Activated CD4-positive, alpha-beta T cell treated with anti-CD3 and anti-CD28 coated beads for 36 hours (primary cell): ENCODE measurements at regions not wholly inside any gene's neighbourhood (a gene's known extent, or its start where the extent isn't known, plus 50 kb on each side); places are given as distances from the start of the nearest gene placed in this dataset.
A peak's percentile ranks its signal among the peaks of the same experiment; 100 is the strongest.
"Not testable (repeated sequence)": the region's sequence is repeated elsewhere in the genome, so short reads cannot be mapped to it uniquely, and the experiment has no call there.

ENCODE experiments used
- ATAC-seq: fragments of 200-7000 bp; cut with Tn5 transposase; one replicate; pipeline ENCODE4 v1.10.0; 2021; ENCODE audit warnings: mild to moderate bottlenecking, moderate library complexity
- CTCF ChIA-PET: fragments of 350-600 bp; sonication (Branson Sonifier 250); formaldehyde crosslinking; loops from one replicate; lab custom pipeline; 2021; ENCODE audit warnings: antibody characterized with exemption; lab: Charles Lee
- POLR2A ChIA-PET: fragments of 350-600 bp; sonication (Branson Sonifier 250); formaldehyde crosslinking; loops from one replicate; lab custom pipeline; 2021; ENCODE audit warnings: antibody characterized with exemption, inconsistent platforms; lab: Charles Lee
- DNase-seq: peaks from one replicate; pipeline ENCODE4 v3.0.0-alpha.2; 2020
- H3K27ac Mint-ChIP-seq: one replicate; pipeline ENCODE4 v1.8.0; 2021; ENCODE audit warnings: mixed read lengths
- H3K27me3 Mint-ChIP-seq: one replicate; pipeline ENCODE4 v1.8.0; 2021; ENCODE audit warnings: mixed read lengths
- H3K36me3 Mint-ChIP-seq: one replicate; pipeline ENCODE4 v1.8.0; 2021; ENCODE audit warnings: low read depth, mixed read lengths
- H3K4me1 Mint-ChIP-seq: one replicate; pipeline ENCODE4 v1.8.0; 2021; ENCODE audit warnings: mixed read lengths
- H3K4me3 Mint-ChIP-seq: one replicate; pipeline ENCODE4 v1.8.0; 2021; ENCODE audit warnings: mild to moderate bottlenecking, moderate library complexity, mixed read lengths
- H3K9me3 Mint-ChIP-seq: one replicate; pipeline ENCODE4 v1.8.0; 2021; ENCODE audit warnings: low read depth, mixed read lengths
- intact Hi-C, 2 experiments: fragments of 100-400 bp; cut with DNase I in 1 of 2; cut with micrococcal nuclease in 1 of 2; formaldehyde crosslinking; loops; one replicate each; pipeline versions ENCODE4 v1.14.2 to v1.15.1; 2022 to 2024; cut with DNase I, micrococcal nuclease

DNA sequence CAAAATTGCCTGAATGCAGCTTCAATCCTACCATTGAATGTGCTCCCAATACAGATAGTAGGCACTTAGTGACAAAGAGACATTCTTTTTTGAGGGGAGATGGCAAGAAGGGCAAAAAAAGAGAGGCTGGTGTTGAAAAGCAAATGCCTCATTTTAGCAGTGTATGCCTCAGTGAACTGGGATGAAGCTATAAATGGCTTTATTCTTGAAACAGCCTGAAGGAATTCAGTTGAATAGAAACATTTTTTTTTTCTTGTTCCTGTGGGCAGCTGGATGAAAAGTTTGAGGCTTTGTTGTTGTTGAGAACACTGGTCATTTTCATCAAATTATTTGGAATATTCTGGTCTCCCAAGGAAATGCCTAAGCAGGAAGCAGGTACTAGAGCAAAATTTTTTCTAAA lies 228.9 kb downstream of the RNF144A start:
- ATAC-seq (no peak), DNase-seq (no peak)
- Mint-ChIP-seq H3K4me3 (no peak overlapping the region), H3K4me1 (no peaks in the 10 kb centered on the region), H3K9me3 (peaks cover 14% of the 10 kb centered on the region), H3K27me3 (no peaks in the 10 kb centered on the region), H3K36me3 (peaks cover 12% of the 10 kb centered on the region), H3K27ac (no peak overlapping the region)
- CTCF ChIA-PET: no interaction called here
- POLR2A ChIA-PET: no interaction called here
- intact Hi-C loops: no loop called here

DNA sequence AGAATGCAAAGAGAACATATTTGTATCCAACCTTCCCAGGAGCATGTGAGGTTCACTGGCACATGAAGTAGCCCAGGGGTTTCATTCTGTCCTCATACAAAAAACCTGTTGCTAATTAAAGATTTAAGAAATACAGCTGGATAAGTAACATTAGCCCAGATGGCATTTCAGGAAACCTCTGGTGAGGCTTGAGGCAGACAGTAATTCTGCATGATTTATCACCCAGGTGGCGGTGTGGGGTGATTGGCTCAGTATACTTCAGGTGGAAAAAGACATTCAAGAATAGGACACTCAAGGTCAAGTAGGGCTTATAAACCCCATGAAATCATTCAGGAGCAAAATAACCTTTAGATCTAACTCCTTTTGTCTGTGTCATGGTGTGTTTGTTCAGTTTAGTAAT lies 237.4 kb downstream of the RNF144A start:
- Mint-ChIP-seq H3K36me3 (peaks cover 2% of the 10 kb centered on the region), H3K9me3 (peaks cover 20% of the 10 kb centered on the region), H3K27me3 (no peaks in the 10 kb centered on the region), H3K4me3 (no peak overlapping the region), H3K4me1 (no peaks in the 10 kb centered on the region), H3K27ac (no peak overlapping the region)
- ChIA-PET POLR2A (no interaction called here), CTCF (interaction anchor here (0.6 kb wide), 2 partner anchors 41 to 708 kb away, joined by 3 read pairs; no protein-coding TSS in a partner anchor)
- ATAC-seq (no peak), DNase-seq (no peak)
- intact Hi-C loops: no loop called here

DNA sequence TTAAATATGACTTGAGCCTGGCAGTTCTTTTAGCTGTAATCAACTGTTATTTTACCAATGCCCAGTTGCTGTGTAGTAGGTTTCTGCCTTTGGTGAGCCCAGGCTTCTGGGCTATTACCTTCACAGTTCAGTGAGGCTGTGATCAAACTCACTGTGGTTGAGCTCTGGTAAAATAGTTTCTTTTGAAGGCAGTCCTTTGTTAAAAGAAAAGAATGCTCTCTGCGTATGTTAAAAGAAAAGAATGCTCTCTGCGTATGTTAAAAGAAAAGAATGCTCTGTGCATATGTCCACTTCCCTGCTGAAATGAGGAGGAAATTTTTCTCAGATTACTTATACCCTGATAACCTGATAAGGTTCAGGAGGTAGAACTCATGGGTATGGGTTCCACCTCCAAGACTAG lies 244.3 kb downstream of the RNF144A start:
- CTCF ChIA-PET: interaction anchor here (0.6 kb wide), 1 partner anchor 1790 kb away, joined by 3 read pairs; no protein-coding TSS in a partner anchor
- no peaks in the 10 kb centered on the region for H3K36me3 Mint-ChIP-seq
- POLR2A ChIA-PET: no interaction called here
- H3K9me3 Mint-ChIP-seq: no peaks in the 10 kb centered on the region
- DNase-seq (no peak), ATAC-seq (no peak)
- intact Hi-C loops: no loop called here
- no peaks in the 10 kb centered on the region for H3K27me3 Mint-ChIP-seq
- no peak overlapping the region for H3K27ac Mint-ChIP-seq
- no peaks in the 10 kb centered on the region for H3K4me1 Mint-ChIP-seq
- H3K4me3 Mint-ChIP-seq: no peak overlapping the region

DNA sequence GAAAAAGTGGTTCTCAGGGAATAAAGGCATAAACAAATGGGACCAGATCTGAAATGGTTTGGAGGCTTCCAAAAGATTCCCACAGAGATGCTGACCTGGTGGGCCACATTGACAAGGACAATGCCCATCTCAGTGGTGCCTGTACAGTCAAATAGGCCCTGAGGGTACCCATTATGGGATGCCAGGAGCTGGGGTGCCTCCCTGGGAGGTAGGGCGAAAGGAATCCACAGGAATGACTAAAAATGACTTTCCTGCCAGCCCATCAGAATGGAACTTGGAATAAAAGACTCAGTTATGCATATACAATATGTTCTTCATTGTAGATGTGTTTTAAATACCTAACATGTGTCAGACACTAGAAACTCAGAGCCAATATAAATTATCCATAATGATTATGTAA lies 248.5 kb downstream of the RNF144A start:
- H3K27me3 Mint-ChIP-seq: no peaks in the 10 kb centered on the region
- ATAC-seq (no peak), DNase-seq (no peak)
- H3K4me3 Mint-ChIP-seq: no peak overlapping the region
- POLR2A ChIA-PET: no interaction called here
- no peaks in the 10 kb centered on the region for H3K4me1 Mint-ChIP-seq
- intact Hi-C loops: no loop called here
- CTCF ChIA-PET: no interaction called here
- H3K27ac Mint-ChIP-seq: no peak overlapping the region
- no peaks in the 10 kb centered on the region for H3K36me3 Mint-ChIP-seq
- H3K9me3 Mint-ChIP-seq: no peaks in the 10 kb centered on the region

DNA sequence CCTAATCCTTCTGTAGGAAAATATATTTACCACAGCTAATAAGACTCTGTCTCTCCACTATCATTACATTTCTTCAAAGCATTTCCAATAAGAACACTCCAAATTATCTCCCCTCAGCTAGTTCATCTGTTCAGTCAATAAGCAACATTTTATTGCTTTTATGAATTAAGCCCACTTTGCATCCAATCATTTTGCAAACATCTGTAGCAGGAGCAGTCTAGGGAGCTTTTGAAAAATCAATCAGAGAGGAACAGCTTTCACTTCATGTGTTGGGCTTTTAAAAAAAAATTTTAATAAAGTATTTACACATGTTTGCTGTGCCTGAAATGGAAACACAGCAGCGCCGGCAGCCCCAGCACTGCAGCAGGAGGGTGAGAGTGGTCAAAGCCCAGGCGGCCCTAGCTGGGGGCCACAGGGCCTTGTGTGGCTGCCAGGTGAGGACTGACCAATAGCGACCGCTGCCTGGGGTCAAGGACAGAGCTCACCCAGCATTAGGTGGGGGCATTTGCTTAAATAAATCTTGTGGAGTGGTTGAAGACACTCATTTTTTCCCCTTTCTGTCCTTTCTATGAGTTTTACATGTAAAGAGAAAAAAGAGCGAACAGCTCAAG lies 250.7 kb downstream of the RNF144A start:
- POLR2A ChIA-PET: no interaction called here
- H3K27me3 Mint-ChIP-seq: no peaks in the 10 kb centered on the region
- H3K9me3 Mint-ChIP-seq: no peaks in the 10 kb centered on the region
- intact Hi-C loops: no loop called here
- no peak overlapping the region for H3K27ac Mint-ChIP-seq
- CTCF ChIA-PET: interaction anchor here (0.6 kb wide), 1 partner anchor 1578 kb away, joined by 3 read pairs; no protein-coding TSS in a partner anchor
- ATAC-seq: no peak
- H3K4me1 Mint-ChIP-seq: no peaks in the 10 kb centered on the region
- no peaks in the 10 kb centered on the region for H3K36me3 Mint-ChIP-seq
- H3K4me3 Mint-ChIP-seq: no peak overlapping the region
- DNase-seq: no peak

DNA sequence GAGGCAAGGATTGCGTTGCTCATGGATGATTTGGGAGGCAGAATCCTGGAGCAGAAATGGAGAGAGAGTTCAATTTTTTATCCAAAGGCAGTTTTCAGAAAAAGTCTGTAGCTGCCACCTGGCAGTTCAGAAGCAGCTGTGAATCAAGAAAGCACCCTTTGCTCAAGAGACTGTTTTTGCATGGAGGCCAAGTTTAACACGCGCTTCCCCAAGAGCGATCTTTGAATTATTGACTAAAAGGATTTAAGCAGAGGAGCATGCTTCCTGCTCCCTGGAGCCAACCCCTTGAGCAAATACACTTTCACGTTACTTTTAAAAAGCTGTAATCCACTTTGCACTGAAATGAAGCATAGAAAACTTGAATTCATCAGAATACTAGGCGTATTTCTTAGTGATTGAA lies 252.4 kb downstream of the RNF144A start:
- H3K36me3 Mint-ChIP-seq: no peaks in the 10 kb centered on the region
- CTCF ChIA-PET: no interaction called here
- no peak for ATAC-seq
- intact Hi-C loops: no loop called here
- H3K9me3 Mint-ChIP-seq: no peaks in the 10 kb centered on the region
- H3K27me3 Mint-ChIP-seq: no peaks in the 10 kb centered on the region
- H3K4me1 Mint-ChIP-seq: no peaks in the 10 kb centered on the region
- POLR2A ChIA-PET: no interaction called here
- no peak for DNase-seq
- H3K27ac Mint-ChIP-seq: no peak overlapping the region
- H3K4me3 Mint-ChIP-seq: no peak overlapping the region

DNA sequence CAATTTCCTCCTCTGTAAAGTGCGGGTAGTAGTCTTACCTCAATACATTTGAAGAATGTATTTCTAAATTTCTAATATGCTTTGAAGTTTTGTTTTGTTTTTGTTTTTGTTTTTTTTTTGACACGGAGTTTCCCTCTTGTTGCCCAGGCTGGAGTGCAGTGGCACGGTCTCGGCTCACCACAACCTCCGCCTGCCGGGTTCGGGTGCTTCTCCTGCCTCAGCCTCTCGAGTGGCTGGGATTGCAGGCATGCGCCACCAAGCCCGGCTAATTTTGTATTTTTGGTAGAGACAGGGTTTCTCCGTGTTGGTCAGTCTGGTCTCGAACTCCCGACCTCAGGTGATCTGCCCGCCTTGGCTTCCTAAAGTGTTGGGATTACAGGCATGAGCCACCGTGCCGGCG lies 261.8 kb downstream of the RNF144A start:
- ATAC-seq, intact Hi-C loops, CTCF ChIA-PET, H3K27me3 Mint-ChIP-seq, H3K36me3 Mint-ChIP-seq, DNase-seq, H3K4me3 Mint-ChIP-seq, H3K9me3 Mint-ChIP-seq, H3K4me1 Mint-ChIP-seq, H3K27ac Mint-ChIP-seq, POLR2A ChIA-PET: not testable (repeated sequence)

DNA sequence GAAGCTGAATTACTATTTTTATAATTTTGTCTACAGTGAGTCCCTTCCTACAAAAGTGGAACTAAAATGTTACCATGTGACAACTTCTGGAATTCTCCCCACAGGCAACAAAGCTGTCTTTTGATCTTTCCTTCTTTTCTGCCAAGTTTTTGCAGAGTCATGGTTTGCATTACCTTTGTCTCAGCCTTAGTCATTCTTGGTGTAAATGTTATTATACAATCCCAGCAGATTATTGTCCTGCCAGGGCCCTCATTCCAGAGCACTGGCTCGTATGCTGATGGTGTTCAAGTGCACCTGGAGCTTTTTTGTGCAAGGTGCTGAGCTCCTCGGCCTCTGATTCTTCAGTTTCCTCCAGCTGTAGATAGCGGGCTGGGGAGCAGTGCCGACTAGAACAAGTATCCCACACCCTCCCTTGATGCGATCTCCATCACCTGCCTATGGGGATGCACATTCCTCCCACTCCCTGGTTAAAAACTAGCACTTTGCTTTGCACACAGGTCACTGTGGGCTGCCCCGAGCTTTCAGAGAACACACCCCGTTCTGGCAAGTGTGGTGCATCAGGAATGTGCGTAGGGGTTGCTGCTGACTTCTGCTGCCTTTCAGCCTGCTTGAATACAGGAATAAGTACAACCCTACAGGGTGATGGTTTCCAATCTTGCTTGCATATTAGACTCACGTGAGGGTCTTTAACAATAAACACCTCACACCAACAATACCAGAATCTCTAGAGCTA lies 263.6 kb downstream of the RNF144A start:
- H3K27me3 Mint-ChIP-seq: no peaks in the 10 kb centered on the region
- no peaks in the 10 kb centered on the region for H3K36me3 Mint-ChIP-seq
- CTCF ChIA-PET: interaction anchor here (0.7 kb wide), 1 partner anchor 1683 kb away, joined by 3 read pairs; no protein-coding TSS in a partner anchor
- H3K4me1 Mint-ChIP-seq: no peaks in the 10 kb centered on the region
- H3K9me3 Mint-ChIP-seq: no peaks in the 10 kb centered on the region
- intact Hi-C loops: no loop called here
- no peak overlapping the region for H3K27ac Mint-ChIP-seq
- POLR2A ChIA-PET: no interaction called here
- H3K4me3 Mint-ChIP-seq: no peak overlapping the region
- ATAC-seq (no peak), DNase-seq (no peak)

DNA sequence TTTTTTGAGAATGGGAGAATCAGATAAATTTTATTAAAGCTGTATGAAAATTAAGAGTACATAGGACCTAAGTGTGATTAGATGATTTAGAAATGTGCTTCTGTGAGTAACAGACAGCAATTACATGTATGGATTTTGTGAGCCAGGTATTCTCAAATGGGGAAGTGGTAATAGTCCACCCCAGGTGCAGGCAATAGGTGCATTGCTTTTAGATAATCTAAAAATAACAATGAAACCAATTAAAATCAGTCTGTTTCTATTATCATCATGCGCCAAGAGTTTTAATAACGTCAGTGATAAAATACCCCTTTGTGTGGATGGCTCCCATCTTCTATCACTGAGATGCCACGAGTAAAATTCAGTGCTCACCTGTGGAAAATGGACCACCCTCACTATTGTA lies 265.3 kb downstream of the RNF144A start:
- Mint-ChIP-seq H3K36me3 (no peaks in the 10 kb centered on the region), H3K4me3 (no peak overlapping the region), H3K9me3 (no peaks in the 10 kb centered on the region), H3K4me1 (no peaks in the 10 kb centered on the region), H3K27me3 (no peaks in the 10 kb centered on the region), H3K27ac (no peak overlapping the region)
- CTCF ChIA-PET: interaction anchor here (0.7 to 1.3 kb wide), 2 partner anchors 9 to 30 kb away, joined by 3 to 4 read pairs; no protein-coding TSS in a partner anchor
- DNase-seq (no peak), ATAC-seq (no peak)
- intact Hi-C loops: no loop called here
- POLR2A ChIA-PET: no interaction called here

DNA sequence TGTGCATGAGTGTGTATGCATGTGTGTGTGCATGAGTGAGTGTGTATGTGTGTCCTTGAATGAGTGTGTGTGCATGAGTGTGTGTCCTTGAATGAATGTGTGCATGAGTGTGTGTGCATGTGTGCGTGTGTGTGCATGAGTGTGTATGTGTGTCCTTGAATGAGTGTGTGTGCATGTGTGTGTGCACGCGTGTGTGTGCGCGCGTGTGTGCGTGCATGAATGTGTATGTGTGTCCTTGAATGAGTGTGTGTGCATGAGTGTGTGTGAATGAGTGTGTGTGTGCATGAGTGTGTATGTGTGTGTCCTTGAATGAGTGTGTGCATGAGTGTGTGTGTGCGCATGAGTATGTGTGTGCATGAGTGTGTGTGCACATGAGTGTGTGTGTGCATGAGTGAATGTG lies 271.9 kb downstream of the RNF144A start:
- CTCF ChIA-PET: interaction anchor here (0.9 kb wide), 1 partner anchor 14 kb away, joined by 4 read pairs; no protein-coding TSS in a partner anchor
- intact Hi-C loops: no loop called here
- DNase-seq (no peak), ATAC-seq (no peak)
- H3K4me1 Mint-ChIP-seq: peaks cover 10% of the 10 kb centered on the region
- H3K9me3 Mint-ChIP-seq: no peaks in the 10 kb centered on the region
- H3K4me3 Mint-ChIP-seq: no peak overlapping the region
- no peaks in the 10 kb centered on the region for H3K36me3 Mint-ChIP-seq
- no peak overlapping the region for H3K27ac Mint-ChIP-seq
- POLR2A ChIA-PET: no interaction called here
- no peaks in the 10 kb centered on the region for H3K27me3 Mint-ChIP-seq

DNA sequence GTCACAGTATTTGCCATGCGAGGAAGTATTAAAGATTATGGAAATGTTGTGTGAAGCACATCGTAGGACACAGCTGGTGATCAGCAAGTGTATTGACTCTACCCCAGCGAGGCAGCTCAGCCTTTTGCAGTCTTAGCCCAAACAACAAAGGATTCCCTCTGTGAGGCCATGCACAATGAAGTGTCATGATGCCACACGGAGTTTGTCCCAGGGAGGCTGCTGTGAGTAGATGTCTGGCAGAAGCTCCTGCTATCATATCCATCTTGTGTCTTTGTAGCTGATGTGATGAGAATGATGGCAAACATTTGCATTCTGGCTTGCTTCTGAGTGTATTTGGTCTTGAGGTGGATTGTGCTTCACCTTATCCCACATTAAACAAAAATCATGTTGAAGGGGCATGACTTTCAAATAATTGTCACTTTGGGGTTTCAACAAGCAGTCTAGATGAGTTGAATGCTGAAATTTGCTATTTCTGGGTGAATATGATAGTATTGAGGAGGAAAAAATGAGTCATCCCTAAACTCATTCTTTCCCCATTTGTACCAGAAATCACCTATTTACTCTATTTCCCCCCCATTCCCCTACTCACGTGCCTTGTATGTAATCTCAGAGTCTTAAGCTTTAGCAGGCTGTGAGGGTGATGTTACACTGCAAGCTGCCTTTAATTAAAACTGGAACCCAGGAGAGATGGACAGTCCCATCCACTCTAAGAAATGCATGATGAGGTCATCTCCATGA lies 273.5 kb downstream of the RNF144A start:
- peak; percentile 85 for ATAC-seq
- ChIA-PET CTCF (interaction anchor here (1.1 kb wide), 1 partner anchor 13 kb away, joined by 3 read pairs; no protein-coding TSS in a partner anchor), POLR2A (no interaction called here)
- Mint-ChIP-seq H3K4me3 (no peak overlapping the region), H3K27me3 (no peaks in the 10 kb centered on the region), H3K9me3 (no peaks in the 10 kb centered on the region), H3K27ac (peak overlapping the region; percentile 25), H3K36me3 (no peaks in the 10 kb centered on the region), H3K4me1 (peaks cover 10% of the 10 kb centered on the region)
- no peak for DNase-seq
- intact Hi-C loops: no loop called here
